GM23248 (cell line): ENCODE measurements at regions not wholly inside any gene's neighbourhood (a gene's known extent, or its start where the extent isn't known, plus 50 kb on each side); places are given as distances from the start of the nearest gene placed in this dataset.

Experiments
- EZH2 ChIP-seq: fragments of 200-600 bp; sonication (generic); IDR thresholded peaks from 2 replicates; pipeline ENCODE4 v1.6.1; 2018; ENCODE audit warnings: antibody characterized with exemption, mild to moderate bottlenecking; ENCODE audit not compliant: insufficient read depth, poor library complexity, severe bottlenecking
- EZH2phosphoT487 ChIP-seq: fragments of 200-600 bp; sonication (generic); IDR thresholded peaks from 2 replicates; pipeline ENCODE4 v1.6.1; 2018; ENCODE audit warnings: antibody characterized with exemption, moderate library complexity, mild to moderate bottlenecking, low read depth; ENCODE audit not compliant: insufficient read depth

GRCh38 chrX:20441123-20441522 lies 174.4 kb upstream of the RPS6KA3 start:
- TF ChIP-seq EZH2, result no peak
- no peak for TF ChIP-seq EZH2phosphoT487
